ENCODE measurements at regions not wholly inside any gene's neighbourhood (a gene's known extent, or its start where the extent isn't known, plus 50 kb on each side); places are given as distances from the start of the nearest gene placed in this dataset.
"Not testable (repeated sequence)": the region's sequence is repeated elsewhere in the genome, so short reads cannot be mapped to it uniquely, and the experiment has no call there.

DNA sequence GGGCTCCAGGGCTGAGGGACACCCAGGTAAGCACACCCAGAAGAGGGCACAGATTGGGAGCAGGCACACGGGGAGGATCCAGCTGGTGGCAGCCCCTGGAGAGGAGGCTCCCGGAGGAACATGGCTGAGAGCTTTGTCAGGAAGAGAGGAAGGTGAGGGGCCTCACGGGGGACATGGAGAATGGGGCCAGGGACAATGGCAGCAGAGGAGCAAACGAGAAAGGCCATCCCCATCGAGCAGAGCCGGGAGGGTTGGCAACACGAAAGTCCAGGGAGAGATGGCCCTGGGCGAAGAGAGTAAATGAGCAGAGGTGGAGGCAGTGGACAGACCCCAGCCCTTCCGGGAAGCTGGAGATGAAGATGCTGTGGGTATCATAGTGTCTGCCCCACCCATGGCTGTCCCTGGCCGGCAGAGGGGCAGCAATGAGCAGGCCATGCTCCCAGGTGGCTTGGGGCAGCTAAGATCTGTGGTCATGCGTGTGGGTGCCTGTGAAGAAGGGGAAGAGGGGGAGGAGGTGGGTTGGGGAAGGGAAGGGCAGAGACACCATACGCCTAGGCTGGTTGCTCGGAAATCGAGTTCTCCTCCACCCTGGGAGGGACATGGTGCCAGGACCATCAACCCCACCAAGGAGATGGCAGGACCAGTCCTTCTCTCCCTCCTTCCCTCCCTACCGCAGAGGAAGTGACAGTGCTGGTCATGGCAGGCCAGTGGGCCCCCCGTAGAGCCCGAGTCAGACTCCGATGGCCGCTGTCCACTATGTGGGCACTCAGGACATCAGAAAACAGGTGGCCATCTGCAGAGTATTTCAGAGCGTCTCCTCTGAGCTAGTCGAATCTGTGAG lies 191.7 kb downstream of the NDUFA10 start:
- DNase-seq (ENCODE audit: low read depth in 3 of 3, low spot score in 1 of 3): no peak

DNA sequence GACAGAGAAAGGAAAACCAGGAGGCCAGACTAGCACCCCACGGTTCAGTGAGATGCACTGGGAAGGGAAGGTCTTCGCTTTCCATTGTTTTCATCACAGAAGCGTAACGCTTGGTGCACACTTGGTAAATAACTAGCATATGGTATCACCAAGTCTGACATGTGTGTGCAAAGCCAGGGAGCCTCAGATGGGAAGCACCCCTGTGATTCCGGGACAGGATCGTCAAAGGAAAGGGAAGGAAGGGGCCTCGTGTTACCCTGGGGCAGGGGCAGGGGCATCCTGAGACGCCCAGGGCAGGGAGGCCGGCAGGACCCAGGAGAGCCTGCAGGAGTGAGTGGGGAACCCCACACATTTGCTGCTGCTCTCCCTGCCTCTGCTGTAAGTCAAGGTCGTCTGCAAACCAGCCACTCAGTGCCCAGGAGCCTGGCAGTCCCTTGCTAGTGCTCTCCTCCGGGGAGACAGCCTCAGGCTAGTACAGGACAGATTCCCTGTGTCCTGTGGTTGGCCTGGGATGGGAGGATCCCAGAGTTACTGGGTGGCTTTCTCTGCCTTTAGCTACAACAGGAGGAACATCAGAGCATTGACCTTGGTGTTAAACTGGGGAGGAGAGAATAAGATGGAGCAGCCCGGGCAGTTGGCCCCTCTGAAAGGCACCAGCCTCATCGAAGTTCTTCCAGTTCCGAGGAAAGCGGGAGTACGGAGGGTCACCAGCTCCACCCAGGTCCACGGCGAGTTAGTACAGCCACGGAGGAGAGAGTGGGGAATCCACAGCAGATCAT lies 192.5 kb downstream of the NDUFA10 start:
- no peak for DNase-seq (ENCODE audit: low read depth in 3 of 3, low spot score in 1 of 3)

DNA sequence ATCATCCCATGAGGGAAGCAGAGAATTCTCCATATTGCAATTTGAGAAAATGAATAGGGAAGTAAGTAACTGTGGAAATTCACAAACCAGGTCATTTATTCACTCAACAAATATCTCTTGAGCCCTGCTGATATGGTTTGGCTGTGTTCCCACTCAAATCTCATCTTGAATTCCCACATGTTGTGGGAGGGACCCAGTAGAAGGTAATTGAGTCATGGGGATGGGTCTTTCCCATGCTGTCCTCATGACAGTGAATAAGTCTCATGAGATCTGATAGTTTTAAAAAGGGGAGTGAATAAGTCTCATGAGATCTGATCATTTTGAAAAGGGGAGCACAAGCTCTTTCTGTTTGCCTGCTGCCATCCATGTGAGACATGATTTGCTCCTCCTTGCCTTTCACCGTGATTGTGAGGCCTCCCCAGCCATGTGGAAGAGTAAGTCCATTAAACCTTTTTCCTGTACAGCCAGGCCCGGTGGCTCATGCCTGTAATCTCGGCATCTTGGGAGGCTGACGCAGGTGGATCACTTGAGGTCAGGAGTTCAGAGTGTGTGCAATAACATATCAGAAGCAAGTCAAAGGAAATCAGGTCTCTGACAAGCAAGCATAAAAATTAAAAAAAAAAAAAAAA lies 193.2 kb downstream of the NDUFA10 start:
- DNase-seq (ENCODE audit: low read depth in 3 of 3, low spot score in 1 of 3): no peak

DNA sequence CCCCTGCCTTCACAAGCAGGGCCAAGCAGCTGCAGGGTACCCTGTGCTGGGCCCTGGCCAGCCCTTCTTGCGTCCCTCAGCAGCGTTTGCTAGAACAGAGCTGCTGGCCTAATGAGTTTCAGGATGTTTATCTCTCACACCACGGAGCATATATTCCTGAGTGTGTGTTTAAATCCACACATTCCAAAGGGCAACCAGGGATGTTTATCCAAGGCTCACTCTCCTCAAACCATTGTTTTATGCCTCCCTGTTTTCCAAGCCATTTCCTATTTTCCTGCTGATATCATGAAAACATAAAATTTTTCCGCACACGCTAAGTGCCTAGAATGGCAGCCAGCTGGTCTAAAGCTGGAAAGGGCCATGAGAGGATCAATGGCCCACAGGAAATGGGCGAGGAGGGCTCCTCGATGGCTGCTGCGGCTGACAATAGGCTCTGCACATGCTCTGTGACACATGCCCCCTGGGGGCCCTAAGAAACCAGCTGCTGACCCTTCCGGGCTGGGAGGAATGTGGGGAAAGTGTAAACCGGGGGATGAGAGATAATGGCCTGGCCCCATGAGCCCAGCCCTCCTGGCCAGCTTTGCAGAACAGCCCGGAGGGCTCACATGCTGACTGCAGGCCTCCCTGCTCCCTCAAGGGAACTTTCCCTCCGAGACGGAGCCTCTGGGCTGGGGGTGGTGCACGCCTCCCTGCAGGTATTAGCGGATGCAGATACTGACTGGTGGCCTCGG lies 194.0 kb downstream of the NDUFA10 start:
- no peak for DNase-seq (ENCODE audit: low read depth in 3 of 3, low spot score in 1 of 3)

DNA sequence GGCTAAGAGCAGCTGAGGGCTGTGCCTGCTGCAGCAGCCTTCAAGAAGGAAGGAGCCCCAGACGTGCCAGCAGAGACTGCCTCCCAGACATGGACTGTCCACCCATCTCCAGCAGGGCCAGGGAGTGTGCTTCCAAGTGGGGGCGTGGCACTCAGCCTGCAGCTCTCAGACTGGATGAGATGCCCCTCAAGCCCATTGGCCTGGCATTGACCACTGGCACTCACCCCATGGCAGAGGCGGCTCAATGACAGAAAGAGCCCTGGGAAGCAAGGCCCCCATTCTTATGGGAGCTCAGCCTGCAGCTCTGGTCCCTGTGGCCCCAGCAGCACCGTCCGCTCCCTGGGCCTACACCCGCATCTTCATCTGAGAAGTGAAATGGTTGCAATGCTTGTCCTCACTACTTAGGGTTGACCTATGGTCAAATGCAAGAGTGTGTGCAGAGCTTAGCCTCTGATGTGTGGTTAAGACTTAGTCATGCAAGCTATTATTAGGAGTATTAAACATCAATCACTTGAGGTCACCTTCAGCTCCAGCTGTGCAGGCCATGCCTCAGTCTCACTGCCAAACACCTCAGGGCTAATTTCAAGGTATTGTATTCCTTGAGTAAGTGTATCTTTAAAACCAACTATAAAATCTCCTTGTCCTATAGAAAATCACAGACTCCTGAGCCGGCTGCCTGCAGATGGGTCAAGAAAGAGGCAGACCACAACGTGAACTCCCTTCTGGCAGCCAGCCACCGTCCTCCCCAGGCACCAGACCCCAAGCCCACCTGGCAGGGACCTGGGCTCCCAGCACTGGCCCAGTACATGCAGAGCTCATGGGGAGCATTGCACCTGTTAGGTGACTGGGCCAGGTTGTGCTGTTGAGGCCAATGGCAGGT lies 194.8 kb downstream of the NDUFA10 start:
- DNase-seq (ENCODE audit: low read depth in 3 of 3, low spot score in 1 of 3): no peak

DNA sequence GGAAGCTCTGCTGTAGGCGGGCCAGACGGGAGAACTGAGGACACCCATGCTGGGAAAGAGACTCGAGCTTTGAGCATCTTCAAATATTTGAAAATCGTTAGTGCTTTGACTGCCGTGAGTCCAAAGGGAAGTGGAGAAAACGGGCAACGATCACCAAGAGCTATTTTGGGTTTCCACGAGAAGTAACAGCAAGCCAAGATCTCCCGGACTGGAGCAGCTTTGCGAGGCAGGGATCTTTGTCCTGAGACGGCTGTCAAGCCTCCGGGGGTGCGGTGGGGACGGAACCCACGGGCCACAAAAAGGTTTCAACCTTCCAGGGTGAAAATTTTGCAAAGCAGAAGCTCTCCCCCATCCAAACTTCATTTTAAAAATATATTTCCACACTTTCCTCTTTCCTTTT lies 195.8 kb downstream of the NDUFA10 start:
- DNase-seq (ENCODE audit: low read depth in 3 of 3, low spot score in 1 of 3): no peak

DNA sequence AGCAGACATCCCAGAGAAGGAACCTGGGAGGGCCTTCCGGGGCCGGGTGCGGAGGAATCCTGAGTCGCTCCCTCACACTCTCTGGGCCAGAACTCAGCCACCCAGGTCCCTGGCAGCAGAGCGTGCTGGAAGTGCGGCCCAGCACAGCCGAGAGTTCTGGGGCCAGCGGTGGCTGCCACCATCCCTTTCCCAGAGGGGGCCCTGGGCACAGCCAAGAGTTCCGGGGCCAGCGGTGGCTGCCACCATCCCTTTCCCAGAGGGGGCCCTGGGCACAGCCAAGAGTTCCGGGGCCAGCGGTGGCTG lies 196.2 kb downstream of the NDUFA10 start:
- not testable (repeated sequence) for DNase-seq (ENCODE audit: low read depth in 3 of 3, low spot score in 1 of 3)

DNA sequence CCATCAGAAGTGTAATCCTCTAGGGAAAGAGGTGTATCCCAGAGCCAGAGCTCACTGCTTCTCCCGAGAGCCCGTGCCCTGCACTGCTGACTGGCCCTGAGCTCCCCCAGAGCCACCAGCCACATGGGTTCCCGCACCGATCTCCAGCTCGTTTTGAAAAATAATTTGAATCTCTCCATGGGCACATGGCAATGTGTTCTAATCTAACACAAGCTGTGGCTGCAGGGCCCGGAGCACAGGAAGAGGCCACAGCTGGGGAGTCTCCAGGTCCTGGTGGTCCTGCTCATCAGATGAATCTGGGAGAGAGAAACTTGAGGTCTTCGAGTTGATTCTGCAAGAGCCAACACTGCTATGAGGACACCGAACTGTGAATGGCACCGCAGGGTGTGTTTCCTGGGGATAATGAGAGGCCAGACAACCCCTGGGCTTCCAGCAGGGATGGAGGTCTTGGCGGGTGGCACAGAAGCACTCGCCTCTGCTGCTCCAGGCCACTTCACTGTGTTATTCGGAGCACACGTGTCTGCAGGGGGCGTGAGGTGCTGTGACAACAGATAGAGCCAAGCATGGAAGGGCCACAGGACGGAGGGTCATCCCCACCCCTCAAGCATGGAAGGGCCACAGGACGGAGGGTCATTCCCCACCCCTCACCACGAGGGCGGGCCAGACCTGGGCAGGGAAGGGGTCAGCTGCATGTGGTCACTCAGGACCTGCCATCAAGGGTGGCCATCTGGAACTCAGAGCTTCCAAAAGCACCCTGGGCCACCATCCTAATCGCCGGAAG lies 196.8 kb downstream of the NDUFA10 start:
- no peak for DNase-seq (ENCODE audit: low read depth in 3 of 3, low spot score in 1 of 3)

DNA sequence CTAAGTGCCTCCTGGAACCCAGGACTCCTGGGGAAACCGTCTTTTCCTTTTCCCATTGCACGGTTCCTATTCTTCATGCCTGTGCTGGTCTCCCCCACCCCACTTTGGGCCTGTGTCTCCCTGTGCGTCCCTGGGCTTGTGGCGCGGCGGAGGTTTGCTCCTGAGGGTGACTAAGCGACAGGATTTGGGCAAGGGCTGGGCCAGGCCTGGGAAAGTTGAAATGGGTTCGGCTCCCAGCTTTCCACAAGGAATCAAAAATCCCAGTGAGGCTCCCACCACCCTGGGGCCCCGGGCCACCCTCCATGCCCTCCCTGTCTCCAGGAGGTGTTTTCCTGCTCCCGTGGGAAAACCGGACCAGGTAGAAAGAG lies 197.6 kb downstream of the NDUFA10 start:
- DNase-seq (ENCODE audit: low read depth in 3 of 3, low spot score in 1 of 3): no peak

DNA sequence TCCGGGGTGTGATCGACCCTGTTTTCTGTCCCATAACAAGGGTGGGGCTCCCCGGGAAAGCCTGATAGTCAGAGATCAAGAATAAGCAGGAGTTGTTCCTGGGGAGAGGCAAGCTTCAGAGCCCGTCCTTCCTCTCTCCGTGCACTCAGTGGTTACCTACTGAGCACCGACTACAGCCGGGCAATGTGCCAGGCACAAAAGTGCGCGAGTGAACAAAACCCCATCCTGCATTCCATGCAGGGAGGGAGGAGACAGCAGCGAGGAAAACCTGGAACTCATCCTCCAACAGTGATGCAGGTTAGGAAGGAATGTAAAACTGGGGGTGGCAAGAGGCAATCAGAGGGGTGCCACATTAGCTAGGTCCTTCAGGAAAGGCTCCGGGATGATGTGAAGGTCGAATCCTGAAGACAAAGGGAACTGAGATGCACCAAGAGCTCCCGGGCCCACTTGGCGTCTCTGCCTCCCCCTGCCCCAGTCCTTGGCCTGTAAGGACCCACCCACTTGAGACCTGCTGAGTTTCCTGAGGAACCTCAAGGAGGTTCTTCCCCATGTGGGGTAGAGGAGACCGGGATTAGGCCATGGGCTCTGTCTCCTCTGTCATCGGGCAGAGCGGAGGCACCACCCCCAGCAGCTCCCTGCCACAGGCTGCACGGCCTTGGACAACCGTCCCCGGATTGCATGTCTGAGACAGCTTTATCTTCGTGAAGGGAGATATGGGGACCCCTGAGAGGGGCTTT lies 198.2 kb downstream of the NDUFA10 start:
- no peak for DNase-seq (ENCODE audit: low read depth in 3 of 3, low spot score in 1 of 3)

DNA sequence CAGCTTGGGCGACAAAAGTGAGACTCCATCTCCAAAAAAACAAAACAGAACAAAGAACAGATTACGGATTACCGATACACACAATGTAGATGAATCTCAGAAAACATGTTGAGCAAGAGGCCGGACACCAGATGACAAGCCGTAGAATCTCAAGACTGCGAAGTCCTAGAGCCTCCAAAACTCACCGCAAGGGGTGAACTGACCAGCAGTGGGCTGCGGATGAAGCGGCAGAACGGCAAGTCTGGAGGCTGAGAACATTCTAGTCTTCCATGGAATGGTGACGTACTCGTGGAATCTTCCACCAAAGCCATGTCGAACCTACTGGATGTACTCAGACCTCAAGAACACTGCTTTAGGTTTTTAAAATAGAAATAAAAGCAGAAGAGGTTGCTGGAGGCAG lies 198.8 kb downstream of the NDUFA10 start:
- no peak for DNase-seq (ENCODE audit: low read depth in 3 of 3, low spot score in 1 of 3)

DNA sequence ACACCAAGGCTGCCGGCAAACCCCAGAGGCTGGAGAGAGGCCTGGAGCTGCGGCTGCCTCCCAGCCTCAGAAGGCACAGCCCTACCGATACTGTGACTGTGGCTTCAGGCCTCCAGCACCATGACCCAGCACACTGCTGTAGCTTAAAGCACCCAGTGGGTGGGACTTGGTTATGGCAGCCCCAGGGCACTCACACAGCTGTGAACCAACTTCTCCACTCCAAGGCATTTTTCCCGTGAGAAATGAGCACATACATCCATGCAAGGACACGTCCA lies 199.5 kb downstream of the NDUFA10 start:
- DNase-seq (ENCODE audit: low read depth in 3 of 3, low spot score in 1 of 3): no peak

DNA sequence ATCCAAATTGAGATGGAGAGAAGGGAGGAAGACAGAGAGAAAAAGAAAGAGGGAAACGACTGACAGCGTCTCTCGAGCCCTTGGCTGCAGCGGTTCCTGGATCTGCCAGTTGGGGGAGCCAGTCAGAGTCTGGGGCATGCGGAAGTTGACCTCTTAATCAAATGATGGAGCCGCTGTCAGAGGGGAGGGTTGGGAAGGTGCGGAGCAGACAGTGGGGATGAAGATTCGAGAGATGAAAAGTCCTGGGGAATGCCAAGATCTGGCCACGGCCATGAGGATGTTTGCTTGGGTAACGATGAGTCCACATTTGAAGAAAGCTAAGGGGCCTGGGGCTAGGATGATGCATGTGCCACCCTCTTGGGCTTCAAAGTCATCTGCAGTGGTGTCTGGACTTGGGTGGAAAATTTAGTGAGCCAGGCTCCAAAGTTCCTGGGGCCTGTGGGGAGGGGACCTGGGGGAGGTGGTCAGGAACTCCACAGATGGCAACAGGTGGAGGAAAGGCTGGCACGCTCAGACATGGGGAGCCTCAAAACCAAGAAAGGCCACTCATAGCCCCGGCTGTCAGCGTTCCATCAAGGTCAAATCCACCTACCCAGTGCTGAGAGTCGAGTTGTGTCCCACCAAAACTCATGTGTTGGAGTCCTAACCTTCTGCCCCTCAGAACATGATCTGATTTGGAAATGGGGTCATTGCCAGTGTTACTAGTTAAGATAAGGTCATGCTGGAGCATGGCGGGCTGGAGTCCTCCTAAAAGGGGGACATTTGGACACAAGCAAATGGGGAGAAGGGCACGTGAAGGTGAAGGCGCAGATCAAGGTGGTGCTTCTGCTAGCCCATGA lies 200.1 kb downstream of the NDUFA10 start:
- DNase-seq (ENCODE audit: low read depth in 3 of 3, low spot score in 1 of 3): no peak

DNA sequence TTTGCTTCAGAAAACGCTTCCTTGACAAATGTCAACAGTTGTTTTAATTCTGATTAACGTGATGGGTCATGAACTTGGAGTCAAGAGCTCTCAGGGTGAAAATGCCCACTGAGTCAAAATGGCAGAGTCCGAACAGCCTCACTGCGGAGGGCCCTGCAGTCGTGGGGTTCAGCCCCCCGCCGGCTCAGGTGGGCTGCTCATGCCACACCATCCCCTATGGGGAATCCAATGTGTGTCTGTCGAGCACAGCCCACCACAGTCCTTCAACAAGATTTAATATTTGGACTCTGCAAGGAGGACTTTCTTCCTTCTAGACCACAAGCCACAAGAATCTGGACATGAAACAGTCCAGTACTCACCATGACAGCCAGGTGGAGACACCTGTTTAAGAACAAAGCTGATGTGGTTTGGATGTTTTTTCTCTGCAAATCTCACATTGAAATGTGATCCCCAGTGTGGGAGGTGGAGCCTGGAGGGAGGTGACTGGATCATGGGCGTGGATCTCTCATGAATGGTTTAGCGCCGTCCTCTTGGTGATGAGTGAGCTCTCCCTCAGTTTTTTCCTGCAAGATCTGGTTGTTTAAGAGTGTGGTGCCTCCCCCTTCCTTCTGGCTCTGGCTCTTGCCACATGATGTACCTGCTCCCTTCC lies 201.0 kb downstream of the NDUFA10 start:
- no peak for DNase-seq (ENCODE audit: low read depth in 3 of 3, low spot score in 1 of 3)

DNA sequence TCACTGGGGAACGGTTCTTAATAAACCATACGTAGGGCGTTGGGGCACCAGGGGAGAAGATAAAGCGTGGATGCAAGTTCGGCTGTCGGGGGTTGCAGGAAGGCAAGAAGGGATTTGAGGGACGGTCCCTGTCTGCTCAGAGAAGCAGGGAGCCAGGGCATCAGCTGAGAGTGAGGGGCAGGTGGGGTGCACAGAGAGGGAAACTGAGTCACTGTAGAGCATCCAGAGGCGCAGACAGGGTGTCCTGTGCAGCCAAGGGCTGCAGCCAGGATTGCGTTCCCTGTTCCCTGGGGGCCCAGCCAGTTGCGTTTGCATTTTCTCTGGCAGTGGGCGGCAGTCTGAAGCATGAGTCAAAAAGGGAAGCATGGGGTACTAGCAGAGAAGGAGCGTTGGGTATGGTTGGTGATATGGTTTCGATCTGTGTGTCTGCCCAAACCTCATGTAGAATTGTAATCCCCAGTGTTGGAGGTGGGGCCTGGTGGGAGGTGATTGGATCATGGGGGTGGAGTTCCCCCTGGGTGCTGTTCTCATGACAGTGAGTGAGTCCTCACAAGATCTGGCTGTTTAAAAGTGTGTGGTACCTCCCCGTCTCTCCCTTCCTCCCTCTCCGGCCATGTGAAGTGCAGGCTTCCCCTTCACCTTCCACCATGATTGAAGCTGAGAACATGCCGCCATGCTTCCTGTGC lies 202.9 kb downstream of the NDUFA10 start:
- DNase-seq (ENCODE audit: low read depth in 3 of 3, low spot score in 1 of 3): no peak

DNA sequence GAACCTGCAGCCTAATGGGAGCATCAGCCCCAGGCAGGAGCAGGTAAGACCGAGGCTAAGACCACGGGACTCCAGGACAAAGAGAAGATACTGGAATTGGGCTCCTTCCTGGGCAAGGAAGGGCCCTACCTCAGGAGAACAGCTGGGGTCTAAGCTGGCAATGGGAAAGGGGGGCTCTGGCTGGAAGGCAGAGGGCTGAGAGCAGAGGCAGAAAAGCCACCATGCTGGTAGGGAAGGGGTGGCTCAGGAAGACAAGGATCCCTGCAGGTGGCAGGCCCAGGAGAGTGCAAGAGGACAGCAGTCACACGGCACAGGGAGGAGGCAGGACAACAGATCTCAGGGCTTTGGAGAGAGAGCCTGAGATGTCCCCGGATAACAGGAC lies 203.5 kb downstream of the NDUFA10 start:
- DNase-seq (ENCODE audit: low read depth in 3 of 3, low spot score in 1 of 3): no peak

DNA sequence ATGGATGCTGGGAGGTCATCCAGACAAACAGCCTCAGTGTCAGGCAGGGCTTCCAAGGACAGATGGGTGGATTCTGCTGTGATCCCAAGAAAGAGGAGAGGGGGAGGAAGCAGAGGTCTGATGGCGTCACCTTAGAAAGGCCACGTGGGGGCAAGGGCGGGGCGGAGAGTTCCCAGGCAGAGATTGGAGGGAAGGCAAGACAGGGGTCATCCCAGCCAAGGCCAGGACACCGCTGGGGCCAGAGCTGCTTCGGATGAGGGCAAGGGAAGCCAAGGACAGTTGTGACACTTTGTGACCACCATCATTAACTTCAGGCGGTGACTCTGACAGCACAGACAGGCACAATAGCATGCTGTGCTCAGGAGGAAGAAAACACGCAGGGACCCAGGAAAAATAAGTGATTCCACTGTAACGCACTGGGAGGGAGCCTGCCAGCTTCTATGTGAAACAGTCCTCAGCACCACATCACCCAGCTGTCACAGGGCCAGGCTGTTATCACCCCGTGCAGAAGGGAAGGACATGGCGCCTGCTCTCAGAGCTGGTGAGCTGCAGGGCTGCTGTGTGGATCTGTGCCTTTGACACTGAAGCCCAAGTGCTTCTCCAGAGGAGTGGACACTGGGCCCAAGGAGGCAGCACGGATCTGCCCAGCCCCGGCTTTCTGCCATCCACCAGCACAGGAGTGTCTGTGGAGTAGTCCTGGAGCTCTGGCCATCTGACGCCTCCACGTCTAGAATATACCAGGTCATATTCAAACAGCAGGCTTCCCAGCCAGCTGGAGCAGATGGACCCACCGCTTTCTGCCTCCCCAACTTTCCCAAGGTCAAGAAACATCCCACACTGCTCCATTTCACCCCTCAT lies 204.1 kb downstream of the NDUFA10 start:
- DNase-seq (ENCODE audit: low read depth in 3 of 3, low spot score in 1 of 3): no peak
